NCI-H748 (cell line): ENCODE measurements at regions not wholly inside any gene's neighbourhood (a gene's known extent, or its start where the extent isn't known, plus 50 kb on each side); places are given as distances from the start of the nearest gene placed in this dataset.

ENCODE experiments used
- DNase-seq: peaks from one replicate; lab custom pipeline; 2025; ENCODE audit not compliant: unreplicated experiment; lab: John Stamatoyannopoulos, UW

- no peak for DNase-seq
Observed at GRCh38 chr10:7478727-7479457, 68.1 kb upstream of the SFMBT2 start.

GRCh38 chr10:7477538-7478334 lies 66.9 kb upstream of the SFMBT2 start:
- DNase-seq, result no peak

GRCh38 chr10:7475939-7476338 lies 65.1 kb upstream of the SFMBT2 start:
- no peak for DNase-seq

- DNase-seq, result peak; percentile 65
Observed at GRCh38 chr10:7475046-7475911, 64.4 kb upstream of the SFMBT2 start.

GRCh38 chr10:7474388-7474787 lies 63.6 kb upstream of the SFMBT2 start:
- no peak for DNase-seq

GRCh38 chr10:7473474-7473873 lies 62.6 kb upstream of the SFMBT2 start:
- no peak for DNase-seq

GRCh38 chr10:7471720-7472367 lies 61.0 kb upstream of the SFMBT2 start:
- DNase-seq, result peak; percentile 1

GRCh38 chr10:7470371-7470770 lies 59.5 kb upstream of the SFMBT2 start:
- no peak for DNase-seq

- DNase-seq, result no peak
Observed at GRCh38 chr10:7467031-7467667, 56.3 kb upstream of the SFMBT2 start.

GRCh38 chr10:7464691-7465090 lies 53.9 kb upstream of the SFMBT2 start:
- no peak for DNase-seq
